OCI-LY1 (cell line): ENCODE measurements at regions not wholly inside any gene's neighbourhood (a gene's known extent, or its start where the extent isn't known, plus 50 kb on each side); places are given as distances from the start of the nearest gene placed in this dataset.

Experiments
- EZH2 ChIP-seq: fragments of 200-600 bp; sonication (generic), shearing (Covaris generic); IDR thresholded peaks from 2 replicates; pipeline ENCODE4 v1.8.0; 2017; ENCODE audit warnings: borderline replicate concordance, mixed run types, mild to moderate bottlenecking, antibody characterized with exemption, low read length, moderate library complexity, mixed read lengths
- TF ChIP-seq, protein P1 (sequence below): fragments of 200-600 bp; sonication (generic), shearing (Covaris generic); IDR thresholded peaks from 2 replicates; pipeline ENCODE4 v1.5.1; 2017; ENCODE audit warnings: mild to moderate bottlenecking, antibody characterized with exemption, low read length, moderate library complexity, mixed read lengths

DNA sequence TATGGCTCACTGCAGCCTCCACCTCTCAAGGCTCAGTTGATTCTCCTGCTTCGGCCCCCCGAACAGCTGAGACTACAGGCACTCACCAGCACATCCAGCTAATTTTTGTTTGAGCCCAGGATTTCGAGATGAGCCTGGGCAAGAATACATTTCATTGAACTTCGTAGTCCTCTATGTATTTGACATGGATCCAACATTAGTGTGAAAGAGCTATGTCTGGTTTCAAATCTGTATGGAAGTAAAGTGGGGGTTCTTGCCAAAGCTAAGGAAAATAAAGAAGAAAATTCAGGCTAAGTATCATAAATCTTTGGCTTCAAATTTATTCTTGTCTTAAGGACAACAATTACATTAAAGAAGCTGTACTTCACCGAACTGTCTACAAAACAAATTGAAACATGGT lies 1291.7 kb upstream of the CRIM1 start:
- TF ChIP-seq, protein P1, sequence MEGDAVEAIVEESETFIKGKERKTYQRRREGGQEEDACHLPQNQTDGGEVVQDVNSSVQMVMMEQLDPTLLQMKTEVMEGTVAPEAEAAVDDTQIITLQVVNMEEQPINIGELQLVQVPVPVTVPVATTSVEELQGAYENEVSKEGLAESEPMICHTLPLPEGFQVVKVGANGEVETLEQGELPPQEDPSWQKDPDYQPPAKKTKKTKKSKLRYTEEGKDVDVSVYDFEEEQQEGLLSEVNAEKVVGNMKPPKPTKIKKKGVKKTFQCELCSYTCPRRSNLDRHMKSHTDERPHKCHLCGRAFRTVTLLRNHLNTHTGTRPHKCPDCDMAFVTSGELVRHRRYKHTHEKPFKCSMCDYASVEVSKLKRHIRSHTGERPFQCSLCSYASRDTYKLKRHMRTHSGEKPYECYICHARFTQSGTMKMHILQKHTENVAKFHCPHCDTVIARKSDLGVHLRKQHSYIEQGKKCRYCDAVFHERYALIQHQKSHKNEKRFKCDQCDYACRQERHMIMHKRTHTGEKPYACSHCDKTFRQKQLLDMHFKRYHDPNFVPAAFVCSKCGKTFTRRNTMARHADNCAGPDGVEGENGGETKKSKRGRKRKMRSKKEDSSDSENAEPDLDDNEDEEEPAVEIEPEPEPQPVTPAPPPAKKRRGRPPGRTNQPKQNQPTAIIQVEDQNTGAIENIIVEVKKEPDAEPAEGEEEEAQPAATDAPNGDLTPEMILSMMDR: no peak
- TF ChIP-seq EZH2: no peak
